ENCODE measurements at regions not wholly inside any gene's neighbourhood (a gene's known extent, or its start where the extent isn't known, plus 50 kb on each side); places are given as distances from the start of the nearest gene placed in this dataset.

DNA sequence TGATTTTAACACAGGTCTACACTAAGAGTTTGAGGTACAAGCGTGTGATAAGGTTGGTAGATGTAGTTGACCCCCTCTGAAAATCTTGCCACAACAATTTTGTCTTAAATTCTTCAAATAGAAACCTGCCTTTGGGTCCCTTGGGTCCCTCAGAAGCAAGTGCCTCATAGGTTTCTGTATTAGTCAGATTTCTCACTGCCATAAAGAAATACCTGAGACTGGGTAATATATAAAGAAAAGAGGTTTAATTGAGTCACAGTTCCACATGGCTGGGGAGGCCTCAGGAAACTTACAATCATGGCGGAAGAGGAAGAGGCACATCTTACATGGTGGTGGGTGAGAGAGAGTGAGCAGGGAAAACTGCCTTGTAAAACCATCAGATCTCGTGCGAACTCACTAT is 301.2 kb downstream of the MAP2K6 start:
- TF ChIP-seq, protein P1, sequence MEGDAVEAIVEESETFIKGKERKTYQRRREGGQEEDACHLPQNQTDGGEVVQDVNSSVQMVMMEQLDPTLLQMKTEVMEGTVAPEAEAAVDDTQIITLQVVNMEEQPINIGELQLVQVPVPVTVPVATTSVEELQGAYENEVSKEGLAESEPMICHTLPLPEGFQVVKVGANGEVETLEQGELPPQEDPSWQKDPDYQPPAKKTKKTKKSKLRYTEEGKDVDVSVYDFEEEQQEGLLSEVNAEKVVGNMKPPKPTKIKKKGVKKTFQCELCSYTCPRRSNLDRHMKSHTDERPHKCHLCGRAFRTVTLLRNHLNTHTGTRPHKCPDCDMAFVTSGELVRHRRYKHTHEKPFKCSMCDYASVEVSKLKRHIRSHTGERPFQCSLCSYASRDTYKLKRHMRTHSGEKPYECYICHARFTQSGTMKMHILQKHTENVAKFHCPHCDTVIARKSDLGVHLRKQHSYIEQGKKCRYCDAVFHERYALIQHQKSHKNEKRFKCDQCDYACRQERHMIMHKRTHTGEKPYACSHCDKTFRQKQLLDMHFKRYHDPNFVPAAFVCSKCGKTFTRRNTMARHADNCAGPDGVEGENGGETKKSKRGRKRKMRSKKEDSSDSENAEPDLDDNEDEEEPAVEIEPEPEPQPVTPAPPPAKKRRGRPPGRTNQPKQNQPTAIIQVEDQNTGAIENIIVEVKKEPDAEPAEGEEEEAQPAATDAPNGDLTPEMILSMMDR (IDR thresholded peaks at IDR 0.05), result no peak
- DNase-seq (no peak), ATAC-seq (no peak)
- intact Hi-C loops (cut with DNase I), result loop anchor here in 1 of 2 donors (10.0 kb wide), 1 partner anchor 391 kb away; the partner anchor contains the start of gene ABCA5
- H3K36me3 ChIP-seq (ENCODE audit: insufficient read depth in 1 of 2, low read depth in 1 of 2), result no peaks in the 10 kb centered on the region
- no peaks in the 10 kb centered on the region for H3K9me3 ChIP-seq
- H3K27ac ChIP-seq, result no peak overlapping the region
- no peak overlapping the region for H3K4me3 ChIP-seq
- H3K4me1 ChIP-seq, result peaks cover 9% of the 10 kb centered on the region
- no peaks in the 10 kb centered on the region for H3K27me3 ChIP-seq (ENCODE audit: insufficient read depth in 3 of 3, low read length in 2 of 3)
- WGBS, 3 donors, result 95 to 100% (median 100%) methylated on average over 4 of the region's 4 CpGs

GRCh38 chr17:69716556-69716955 is 302.1 kb downstream of the MAP2K6 start:
- intact Hi-C loops (cut with DNase I), result loop anchor here in 1 of 2 donors (10.0 kb wide), 1 partner anchor 392 kb away; the partner anchor contains the start of gene ABCA5
- Histone ChIP-seq H3K27me3 (ENCODE audit: insufficient read depth in 3 of 3, low read length in 2 of 3) (no peaks in the 10 kb centered on the region), H3K4me1 (peaks cover 9% of the 10 kb centered on the region), H3K4me3 (no peak overlapping the region), H3K27ac (no peak overlapping the region), H3K9me3 (no peaks in the 10 kb centered on the region), H3K36me3 (ENCODE audit: insufficient read depth in 1 of 2, low read depth in 1 of 2) (no peaks in the 10 kb centered on the region)
- 54 to 76% (median 56%) methylated on average over 6 of the region's 6 CpGs for WGBS, 3 donors
- TF ChIP-seq, protein P1 (IDR thresholded peaks at IDR 0.05), result no peak
- DNase-seq (no peak), ATAC-seq (no peak)

DNA sequence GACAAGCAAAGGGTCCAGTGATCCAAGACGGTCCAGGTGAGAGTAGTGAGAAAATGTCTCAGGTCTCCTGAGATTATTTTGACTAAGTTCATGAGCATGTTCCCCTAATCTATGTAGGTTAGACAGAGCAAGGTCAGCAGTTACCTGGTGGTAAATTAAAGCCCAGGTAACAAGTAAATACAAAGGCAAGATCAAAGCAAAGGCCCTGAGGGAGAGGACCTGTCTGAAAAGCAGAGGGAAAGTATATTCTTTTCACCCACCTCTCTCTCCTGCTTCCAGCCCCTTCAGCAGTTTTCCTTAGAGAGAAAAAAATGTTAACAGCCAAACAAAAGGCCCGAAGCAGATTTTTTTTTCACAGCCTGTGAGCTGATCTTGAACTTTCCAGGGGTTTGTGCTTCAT is 302.7 kb downstream of the MAP2K6 start:
- no peak for ATAC-seq
- no peaks in the 10 kb centered on the region for H3K27me3 ChIP-seq (ENCODE audit: insufficient read depth in 3 of 3, low read length in 2 of 3)
- DNase-seq, result no peak
- 57 to 62% (median 59%) methylated on average over 2 of the region's 2 CpGs for WGBS, 3 donors
- no peaks in the 10 kb centered on the region for H3K36me3 ChIP-seq (ENCODE audit: insufficient read depth in 1 of 2, low read depth in 1 of 2)
- H3K4me1 ChIP-seq, result peaks cover 9% of the 10 kb centered on the region
- H3K9me3 ChIP-seq, result no peaks in the 10 kb centered on the region
- H3K4me3 ChIP-seq, result no peak overlapping the region
- H3K27ac ChIP-seq, result no peak overlapping the region
- TF ChIP-seq, protein P1 (IDR thresholded peaks at IDR 0.05), result no peak
- intact Hi-C loops (cut with DNase I), result loop anchor here in 1 of 2 donors (10.0 kb wide), 1 partner anchor 392 kb away; the partner anchor contains the start of gene ABCA5

- Histone ChIP-seq H3K9me3 (no peaks in the 10 kb centered on the region), H3K4me1 (peaks cover 9% of the 10 kb centered on the region), H3K4me3 (no peak overlapping the region), H3K27me3 (ENCODE audit: insufficient read depth in 3 of 3, low read length in 2 of 3) (no peaks in the 10 kb centered on the region), H3K27ac (no peak overlapping the region), H3K36me3 (ENCODE audit: insufficient read depth in 1 of 2, low read depth in 1 of 2) (no peaks in the 10 kb centered on the region)
- ATAC-seq (no peak), DNase-seq (no peak)
- intact Hi-C loops (cut with DNase I), result loop anchor here in 1 of 2 donors (10.0 kb wide), 1 partner anchor 393 kb away; the partner anchor contains the start of gene ABCA5
- TF ChIP-seq, protein P1 (IDR thresholded peaks at IDR 0.05), result no peak
- WGBS, 3 donors, result 95 to 98% (median 97%) methylated on average over 4 of the region's 4 CpGs
These were observed 303.3 kb downstream of the MAP2K6 start for GRCh38 chr17:69717819-69718218.

Measured in psoas muscle (tissue), 7 donors.